ENCODE measurements at regions not wholly inside any gene's neighbourhood (a gene's known extent, or its start where the extent isn't known, plus 50 kb on each side); places are given as distances from the start of the nearest gene placed in this dataset.

DNA sequence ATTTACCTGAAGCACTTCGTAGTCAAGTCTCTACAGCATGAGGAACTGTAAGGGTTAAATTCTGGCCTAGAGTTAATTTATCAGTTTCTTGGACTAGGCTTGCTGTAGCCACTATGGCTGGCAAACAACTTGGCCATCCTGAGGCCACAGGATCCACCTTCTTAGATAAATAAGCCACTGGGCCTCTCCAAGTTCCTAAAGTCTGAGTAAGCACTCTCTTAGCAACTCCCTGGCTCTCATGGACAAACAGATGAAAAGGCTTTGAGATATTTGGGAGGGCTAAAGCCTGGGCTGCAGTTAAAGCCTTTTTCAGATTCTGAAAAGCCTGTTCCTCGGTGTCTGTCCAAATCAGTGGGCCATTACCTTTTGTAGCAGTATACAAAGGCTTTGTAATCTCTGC, 675.0 kb downstream of the TMEM121 start:
- Histone ChIP-seq H3K4me1 (ENCODE audit: control insufficient read depth in 4 of 4, insufficient read depth in 4 of 4, low read length in 3 of 4) (no peaks in the 10 kb centered on the region), H3K9ac (ENCODE audit: low read depth in 1 of 2, low read length in 2 of 2) (no peak overlapping the region), H3K27me3 (ENCODE audit: control insufficient read depth in 4 of 4, insufficient read depth in 4 of 4, low read length in 3 of 4) (peaks cover 0 to 2% (median 0%) of the 10 kb centered on the region in 4 donors), H3K9me3 (ENCODE audit: control insufficient read depth in 4 of 4, low read length in 3 of 4) (peaks cover 0 to 2% (median 0%) of the 10 kb centered on the region in 4 donors), H3K27ac (ENCODE audit: low read depth in 1 of 2, low read length in 2 of 2) (no peak overlapping the region), H3K4me3 (ENCODE audit: low read depth in 1 of 3, low read length in 3 of 3) (no peak overlapping the region), H3K36me3 (ENCODE audit: control insufficient read depth in 4 of 4, insufficient read depth in 3 of 4, low read depth in 1 of 4, low read length in 3 of 4) (no peaks in the 10 kb centered on the region)
- TF ChIP-seq, protein P1, sequence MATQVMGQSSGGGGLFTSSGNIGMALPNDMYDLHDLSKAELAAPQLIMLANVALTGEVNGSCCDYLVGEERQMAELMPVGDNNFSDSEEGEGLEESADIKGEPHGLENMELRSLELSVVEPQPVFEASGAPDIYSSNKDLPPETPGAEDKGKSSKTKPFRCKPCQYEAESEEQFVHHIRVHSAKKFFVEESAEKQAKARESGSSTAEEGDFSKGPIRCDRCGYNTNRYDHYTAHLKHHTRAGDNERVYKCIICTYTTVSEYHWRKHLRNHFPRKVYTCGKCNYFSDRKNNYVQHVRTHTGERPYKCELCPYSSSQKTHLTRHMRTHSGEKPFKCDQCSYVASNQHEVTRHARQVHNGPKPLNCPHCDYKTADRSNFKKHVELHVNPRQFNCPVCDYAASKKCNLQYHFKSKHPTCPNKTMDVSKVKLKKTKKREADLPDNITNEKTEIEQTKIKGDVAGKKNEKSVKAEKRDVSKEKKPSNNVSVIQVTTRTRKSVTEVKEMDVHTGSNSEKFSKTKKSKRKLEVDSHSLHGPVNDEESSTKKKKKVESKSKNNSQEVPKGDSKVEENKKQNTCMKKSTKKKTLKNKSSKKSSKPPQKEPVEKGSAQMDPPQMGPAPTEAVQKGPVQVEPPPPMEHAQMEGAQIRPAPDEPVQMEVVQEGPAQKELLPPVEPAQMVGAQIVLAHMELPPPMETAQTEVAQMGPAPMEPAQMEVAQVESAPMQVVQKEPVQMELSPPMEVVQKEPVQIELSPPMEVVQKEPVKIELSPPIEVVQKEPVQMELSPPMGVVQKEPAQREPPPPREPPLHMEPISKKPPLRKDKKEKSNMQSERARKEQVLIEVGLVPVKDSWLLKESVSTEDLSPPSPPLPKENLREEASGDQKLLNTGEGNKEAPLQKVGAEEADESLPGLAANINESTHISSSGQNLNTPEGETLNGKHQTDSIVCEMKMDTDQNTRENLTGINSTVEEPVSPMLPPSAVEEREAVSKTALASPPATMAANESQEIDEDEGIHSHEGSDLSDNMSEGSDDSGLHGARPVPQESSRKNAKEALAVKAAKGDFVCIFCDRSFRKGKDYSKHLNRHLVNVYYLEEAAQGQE (IDR thresholded peaks at IDR 0.05) = no peak
- TF ChIP-seq FOXA2 (IDR thresholded peaks at IDR 0.05) (no peak), YY1 (IDR thresholded peaks at IDR 0.05) (no peak), RXRA (IDR thresholded peaks at IDR 0.05) (no peak), SP1 (IDR thresholded peaks at IDR 0.05) (no peak), NR2F2 (IDR thresholded peaks at IDR 0.05) (no peak), EGR1 (IDR thresholded peaks at IDR 0.05; ENCODE audit: low read depth in 2 of 2) (no peak), HNF4G (IDR thresholded peaks at IDR 0.05) (no peak)
- TF ChIP-seq, protein P2, sequence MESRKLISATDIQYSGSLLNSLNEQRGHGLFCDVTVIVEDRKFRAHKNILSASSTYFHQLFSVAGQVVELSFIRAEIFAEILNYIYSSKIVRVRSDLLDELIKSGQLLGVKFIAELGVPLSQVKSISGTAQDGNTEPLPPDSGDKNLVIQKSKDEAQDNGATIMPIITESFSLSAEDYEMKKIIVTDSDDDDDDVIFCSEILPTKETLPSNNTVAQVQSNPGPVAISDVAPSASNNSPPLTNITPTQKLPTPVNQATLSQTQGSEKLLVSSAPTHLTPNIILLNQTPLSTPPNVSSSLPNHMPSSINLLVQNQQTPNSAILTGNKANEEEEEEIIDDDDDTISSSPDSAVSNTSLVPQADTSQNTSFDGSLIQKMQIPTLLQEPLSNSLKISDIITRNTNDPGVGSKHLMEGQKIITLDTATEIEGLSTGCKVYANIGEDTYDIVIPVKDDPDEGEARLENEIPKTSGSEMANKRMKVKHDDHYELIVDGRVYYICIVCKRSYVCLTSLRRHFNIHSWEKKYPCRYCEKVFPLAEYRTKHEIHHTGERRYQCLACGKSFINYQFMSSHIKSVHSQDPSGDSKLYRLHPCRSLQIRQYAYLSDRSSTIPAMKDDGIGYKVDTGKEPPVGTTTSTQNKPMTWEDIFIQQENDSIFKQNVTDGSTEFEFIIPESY (IDR thresholded peaks at IDR 0.05) = no peak
- TF ChIP-seq, protein P3, sequence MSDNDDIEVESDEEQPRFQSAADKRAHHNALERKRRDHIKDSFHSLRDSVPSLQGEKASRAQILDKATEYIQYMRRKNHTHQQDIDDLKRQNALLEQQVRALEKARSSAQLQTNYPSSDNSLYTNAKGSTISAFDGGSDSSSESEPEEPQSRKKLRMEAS (IDR thresholded peaks at IDR 0.05) = no peak
- 57% methylated on average over 2 of the region's 2 CpGs for WGBS
- DNase-seq (ENCODE audit: low spot score) = no peak

DNA sequence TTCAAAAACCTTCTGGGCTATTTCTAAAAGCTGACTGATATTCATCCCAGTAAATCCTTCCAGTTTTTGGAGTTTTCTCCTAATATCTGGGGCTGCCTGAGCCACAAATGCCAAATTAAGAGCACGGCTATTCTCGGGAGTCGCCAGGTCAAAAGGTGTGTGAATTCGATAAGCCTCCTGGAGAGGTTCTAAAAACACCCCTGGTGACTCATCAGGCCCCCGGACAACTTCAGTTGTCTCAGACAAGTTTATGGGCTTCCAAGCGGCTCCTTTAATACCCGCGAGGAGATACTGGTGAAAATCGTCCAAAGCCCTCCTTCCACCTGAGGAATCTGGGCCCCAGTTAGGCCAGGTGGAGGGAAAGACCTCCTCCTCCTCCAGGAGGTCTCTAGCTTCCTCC, 677.1 kb downstream of the TMEM121 start:
- Histone ChIP-seq H3K27me3 (ENCODE audit: control insufficient read depth in 4 of 4, insufficient read depth in 4 of 4, low read length in 3 of 4) (peaks cover 0 to 2% (median 0%) of the 10 kb centered on the region in 4 donors), H3K9ac (ENCODE audit: low read depth in 1 of 2, low read length in 2 of 2) (no peak overlapping the region), H3K4me1 (ENCODE audit: control insufficient read depth in 4 of 4, insufficient read depth in 4 of 4, low read length in 3 of 4) (no peaks in the 10 kb centered on the region), H3K4me3 (ENCODE audit: low read depth in 1 of 3, low read length in 3 of 3) (no peak overlapping the region), H3K27ac (ENCODE audit: low read depth in 1 of 2, low read length in 2 of 2) (no peak overlapping the region), H3K36me3 (ENCODE audit: control insufficient read depth in 4 of 4, insufficient read depth in 3 of 4, low read depth in 1 of 4, low read length in 3 of 4) (no peaks in the 10 kb centered on the region), H3K9me3 (ENCODE audit: control insufficient read depth in 4 of 4, low read length in 3 of 4) (peaks cover 0 to 2% (median 0%) of the 10 kb centered on the region in 4 donors)
- no peak for DNase-seq (ENCODE audit: low spot score)
- 70% methylated on average over 9 of the region's 9 CpGs for WGBS
- TF ChIP-seq JUND (IDR thresholded peaks at IDR 0.05) = no peak
- TF ChIP-seq YY1 (IDR thresholded peaks at IDR 0.05) = no peak
- TF ChIP-seq GABPA (IDR thresholded peaks at IDR 0.05 in 1 of 2, conservative IDR thresholded peaks at IDR 0.05 in 1 of 2) = no peak
- no peak for TF ChIP-seq FOXA2 (IDR thresholded peaks at IDR 0.05)
- TF ChIP-seq, protein P2 (IDR thresholded peaks at IDR 0.05) = no peak
- TF ChIP-seq RAD21 (IDR thresholded peaks at IDR 0.05) = no peak
- TF ChIP-seq RXRA (IDR thresholded peaks at IDR 0.05) = no peak
- TF ChIP-seq, protein P4, sequence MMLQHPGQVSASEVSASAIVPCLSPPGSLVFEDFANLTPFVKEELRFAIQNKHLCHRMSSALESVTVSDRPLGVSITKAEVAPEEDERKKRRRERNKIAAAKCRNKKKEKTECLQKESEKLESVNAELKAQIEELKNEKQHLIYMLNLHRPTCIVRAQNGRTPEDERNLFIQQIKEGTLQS (IDR thresholded peaks at IDR 0.05) = no peak
- TF ChIP-seq NR2F2 (IDR thresholded peaks at IDR 0.05) = no peak
- no peak for TF ChIP-seq HNF4G (IDR thresholded peaks at IDR 0.05)
- TF ChIP-seq TAF1 (conservative IDR thresholded peaks at IDR 0.05) = no peak
- TF ChIP-seq SP1 (IDR thresholded peaks at IDR 0.05) = no peak
- TF ChIP-seq, protein P5, sequence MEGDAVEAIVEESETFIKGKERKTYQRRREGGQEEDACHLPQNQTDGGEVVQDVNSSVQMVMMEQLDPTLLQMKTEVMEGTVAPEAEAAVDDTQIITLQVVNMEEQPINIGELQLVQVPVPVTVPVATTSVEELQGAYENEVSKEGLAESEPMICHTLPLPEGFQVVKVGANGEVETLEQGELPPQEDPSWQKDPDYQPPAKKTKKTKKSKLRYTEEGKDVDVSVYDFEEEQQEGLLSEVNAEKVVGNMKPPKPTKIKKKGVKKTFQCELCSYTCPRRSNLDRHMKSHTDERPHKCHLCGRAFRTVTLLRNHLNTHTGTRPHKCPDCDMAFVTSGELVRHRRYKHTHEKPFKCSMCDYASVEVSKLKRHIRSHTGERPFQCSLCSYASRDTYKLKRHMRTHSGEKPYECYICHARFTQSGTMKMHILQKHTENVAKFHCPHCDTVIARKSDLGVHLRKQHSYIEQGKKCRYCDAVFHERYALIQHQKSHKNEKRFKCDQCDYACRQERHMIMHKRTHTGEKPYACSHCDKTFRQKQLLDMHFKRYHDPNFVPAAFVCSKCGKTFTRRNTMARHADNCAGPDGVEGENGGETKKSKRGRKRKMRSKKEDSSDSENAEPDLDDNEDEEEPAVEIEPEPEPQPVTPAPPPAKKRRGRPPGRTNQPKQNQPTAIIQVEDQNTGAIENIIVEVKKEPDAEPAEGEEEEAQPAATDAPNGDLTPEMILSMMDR (IDR thresholded peaks at IDR 0.05; ENCODE audit: low read depth, low read length, missing input control) = no peak
- TF ChIP-seq HNF4A (conservative IDR thresholded peaks at IDR 0.05) = no peak
- TF ChIP-seq, protein P3 (IDR thresholded peaks at IDR 0.05) = no peak
- no peak for TF ChIP-seq EGR1 (IDR thresholded peaks at IDR 0.05; ENCODE audit: low read depth in 2 of 2)
- no peak for TF ChIP-seq FOXA1 (IDR thresholded peaks at IDR 0.05)
- TF ChIP-seq, protein P1 (IDR thresholded peaks at IDR 0.05) = no peak
